PC-3 (cell line): ENCODE measurements at regions not wholly inside any gene's neighbourhood (a gene's known extent, or its start where the extent isn't known, plus 50 kb on each side); places are given as distances from the start of the nearest gene placed in this dataset.
"Not testable (repeated sequence)": the region's sequence is repeated elsewhere in the genome, so short reads cannot be mapped to it uniquely, and the experiment has no call there.

ENCODE experiments used
- ATAC-seq: fragments of 200-7000 bp; cut with Tn5 transposase; 2 replicates; pipeline ENCODE4 v1.9.1; 2020; ENCODE audit warnings: mild to moderate bottlenecking, moderate library complexity
- BruUV-seq: library from RNA; stranded (reverse); fragments of 400-500 nt; replicated peaks from 2 replicates; lab custom pipeline; 2021; lab: Mats Ljungman, UMichigan
- CTCF ChIA-PET: fragments of 300-600 bp; sonication (Branson Sonifier 250); formaldehyde crosslinking; loops from one replicate; lab custom pipeline; 2022; ENCODE audit warnings: antibody characterized with exemption; lab: Charles Lee
- POLR2A ChIA-PET: fragments of 300-600 bp; sonication (Branson Sonifier 250); formaldehyde crosslinking; loops from one replicate; lab custom pipeline; 2022; ENCODE audit warnings: antibody characterized with exemption; ENCODE audit not compliant: unreplicated experiment; lab: Charles Lee
- DNase-seq: peaks from one replicate; pipeline ENCODE4 v3.0.0-alpha.2; 2015
- H2AFZ ChIP-seq: fragments of 300-600 bp; sonication (generic); 2 replicates; pipeline ENCODE4 v1.6.0; 2016; ENCODE audit warnings: antibody characterized with exemption, low read length
- H3F3A ChIP-seq: fragments of 300-600 bp; sonication (generic); one replicate; pipeline ENCODE4 v1.6.0; 2017; ENCODE audit warnings: antibody characterized with exemption, low read length, control low read depth, mild to moderate bottlenecking; ENCODE audit not compliant: unreplicated experiment
- H3K27ac ChIP-seq: fragments of 300-600 bp; sonication (generic); 2 replicates; pipeline ENCODE4 v1.5.1; 2016; ENCODE audit warnings: mild to moderate bottlenecking, low read length
- H3K27me3 ChIP-seq: fragments of 300-600 bp; sonication (generic); 2 replicates; pipeline ENCODE4 v1.6.1; 2016; ENCODE audit warnings: low read length, mixed read lengths
- H3K36me3 ChIP-seq: fragments of 300-600 bp; sonication (generic); 2 replicates; pipeline ENCODE4 v1.6.1; 2016; ENCODE audit warnings: low read depth, mixed run types, low read length, mixed read lengths
- H3K4me1 ChIP-seq: fragments of 300-600 bp; sonication (generic); 2 replicates; pipeline ENCODE4 v1.5.1; 2016; ENCODE audit warnings: low read length; ENCODE audit not compliant: insufficient read depth
- H3K4me2 ChIP-seq: fragments of 300-600 bp; sonication (generic); 2 replicates; pipeline ENCODE4 v1.6.0; 2016; ENCODE audit warnings: low read length
- H3K4me3 ChIP-seq: fragments of 300-600 bp; sonication (generic); 2 replicates; pipeline ENCODE4 v1.5.1; 2016; ENCODE audit warnings: mild to moderate bottlenecking, low read length, mixed read lengths
- H3K79me2 ChIP-seq: fragments of 300-600 bp; sonication (generic); 2 replicates; pipeline ENCODE4 v1.6.1; 2017; ENCODE audit warnings: low read length, mixed read lengths
- H3K9ac ChIP-seq: fragments of 300-600 bp; sonication (generic); 2 replicates; pipeline ENCODE4 v1.6.0; 2016; ENCODE audit warnings: mild to moderate bottlenecking, low read length
- H3K9me2 ChIP-seq: fragments of 300-600 bp; sonication (generic); replicated peaks from 2 replicates; pipeline ENCODE4 v1.6.1; 2016; ENCODE audit warnings: mixed run types, low read length, mixed read lengths
- H3K9me3 ChIP-seq: fragments of 300-600 bp; sonication (generic); 2 replicates; pipeline ENCODE4 v1.6.1; 2016; ENCODE audit warnings: low read length, mixed read lengths
- H4K20me1 ChIP-seq: fragments of 300-600 bp; sonication (generic); 2 replicates; pipeline ENCODE4 v1.6.1; 2016; ENCODE audit warnings: low read length, mixed read lengths
- CTCF ChIP-seq: fragments of 300-600 bp; sonication (generic); conservative IDR thresholded peaks from 2 replicates; pipeline ENCODE4 v1.5.1; 2017; ENCODE audit warnings: antibody characterized with exemption, low read depth, mild to moderate bottlenecking, low read length
- EZH2 ChIP-seq: fragments of 300-600 bp; sonication (generic); IDR thresholded peaks from one replicate; pipeline ENCODE4 v1.6.1; 2017; ENCODE audit warnings: antibody characterized with exemption, mild to moderate bottlenecking, low read length; ENCODE audit not compliant: unreplicated experiment
- EZH2phosphoT487 ChIP-seq: fragments of 300-600 bp; sonication (generic); IDR thresholded peaks from 2 replicates; pipeline ENCODE4 v1.6.1; 2018; ENCODE audit warnings: mild to moderate bottlenecking, antibody characterized with exemption, low read length, borderline replicate concordance
- intact Hi-C: fragments of 100-400 bp; cut with micrococcal nuclease; formaldehyde crosslinking; loops from 2 replicates; pipeline ENCODE4 v1.9.0; 2023

- ChIA-PET POLR2A (no interaction called here), CTCF (no interaction called here)
- Histone ChIP-seq H3K27ac (no peak overlapping the region), H3K36me3 (no peaks in the 10 kb centered on the region), H3K9ac (no peak overlapping the region), H3K4me3 (no peak overlapping the region), H3K4me1 (no peaks in the 10 kb centered on the region), H3K4me2 (no peak overlapping the region), H3K9me2 (no peaks in the 10 kb centered on the region), H2AFZ (no peak overlapping the region), H4K20me1 (no peaks in the 10 kb centered on the region), H3K9me3 (no peaks in the 10 kb centered on the region), H3K27me3 (no peaks in the 10 kb centered on the region), H3K79me2 (no peaks in the 10 kb centered on the region), H3F3A (no peaks in the 10 kb centered on the region)
- no peak for TF ChIP-seq EZH2phosphoT487
- TF ChIP-seq CTCF = no peak
- no peak for TF ChIP-seq EZH2
- BruUV-seq = no TSS peak
- ATAC-seq = no peak
- DNase-seq = no peak
- intact Hi-C loops = no loop called here
These were observed 87.3 kb downstream of the RTL3 start for GRCh38 chrX:78571849-78572248.

DNA sequence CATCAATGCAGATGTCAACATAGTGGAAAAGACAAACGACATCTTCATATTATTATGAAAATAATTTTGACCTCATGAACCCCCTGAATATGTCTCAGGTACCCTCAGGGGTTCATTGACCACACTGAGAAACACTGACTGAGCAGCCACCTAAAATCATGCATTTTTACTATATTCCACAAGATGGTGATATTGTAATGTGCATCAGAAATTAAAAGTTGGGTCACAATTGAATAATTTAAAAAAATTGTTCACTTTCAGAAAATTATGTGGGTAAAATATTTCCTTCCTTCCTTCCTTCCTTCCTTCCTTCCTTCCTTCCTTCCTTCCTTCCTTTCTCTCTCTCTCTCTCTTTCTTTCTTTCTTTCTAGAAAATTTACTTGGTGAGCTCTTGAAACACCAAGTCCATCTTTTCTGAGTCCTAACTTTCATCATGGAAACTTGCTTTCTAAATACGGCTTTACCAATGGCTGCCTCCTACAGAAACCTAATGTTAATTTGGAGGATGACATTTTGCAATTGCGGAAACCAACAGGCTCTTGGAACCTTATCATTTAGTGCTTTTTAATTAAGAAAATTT is 103.6 kb downstream of the RTL3 start:
- Histone ChIP-seq H3F3A (no peaks in the 10 kb centered on the region), H3K9ac (no peak overlapping the region), H4K20me1 (no peaks in the 10 kb centered on the region), H3K9me3 (no peaks in the 10 kb centered on the region), H3K27ac (no peak overlapping the region), H3K79me2 (no peaks in the 10 kb centered on the region), H3K4me1 (no peaks in the 10 kb centered on the region), H3K27me3 (no peaks in the 10 kb centered on the region), H3K4me2 (peak overlapping the region; percentile 41), H3K4me3 (no peak overlapping the region), H3K9me2 (no peaks in the 10 kb centered on the region), H3K36me3 (no peaks in the 10 kb centered on the region), H2AFZ (peak overlapping the region; percentile 65)
- TF ChIP-seq CTCF (peak; percentile 59), EZH2phosphoT487 (no peak), EZH2 (no peak)
- ATAC-seq (peak; percentile 24; the same call in 1 of the 2 replicates), DNase-seq (peak; percentile 44)
- intact Hi-C loops = loop anchor here (1.0 kb wide), 3 partner anchors 153 to 527 kb away; no protein-coding TSS in a partner anchor
- BruUV-seq = no TSS peak
- CTCF ChIA-PET = interaction anchor here (0.6 to 0.7 kb wide), 2 partner anchors 283 to 388 kb away, joined by 6 to 9 read pairs; no protein-coding TSS in a partner anchor
- POLR2A ChIA-PET = no interaction called here

GRCh38 chrX:78552628-78553027 is 106.5 kb downstream of the RTL3 start:
- intact Hi-C loops, H3K4me2 ChIP-seq: not testable (repeated sequence)

More at GRCh38 chrX:78552628-78553027, 106.5 kb downstream of the RTL3 start:
- CTCF ChIA-PET, H2AFZ ChIP-seq, H3K9ac ChIP-seq, H3K36me3 ChIP-seq, H4K20me1 ChIP-seq, H3K27ac ChIP-seq, POLR2A ChIA-PET, H3F3A ChIP-seq, H3K4me1 ChIP-seq, DNase-seq, H3K9me2 ChIP-seq, H3K27me3 ChIP-seq, BruUV-seq, H3K4me3 ChIP-seq, H3K9me3 ChIP-seq, ATAC-seq, H3K79me2 ChIP-seq: not testable (repeated sequence)
